GM12874 (cell line): ENCODE measurements at regions not wholly inside any gene's neighbourhood (a gene's known extent, or its start where the extent isn't known, plus 50 kb on each side); places are given as distances from the start of the nearest gene placed in this dataset.

ENCODE experiments used
- TF ChIP-seq, protein P1 (sequence below): IDR thresholded peaks from 2 replicates; pipeline ENCODE4 v1.5.1; 2011; ENCODE audit warnings: low read depth, mild to moderate bottlenecking, control low read depth, low read length, moderate library complexity; ENCODE audit not compliant: insufficient read depth

DNA sequence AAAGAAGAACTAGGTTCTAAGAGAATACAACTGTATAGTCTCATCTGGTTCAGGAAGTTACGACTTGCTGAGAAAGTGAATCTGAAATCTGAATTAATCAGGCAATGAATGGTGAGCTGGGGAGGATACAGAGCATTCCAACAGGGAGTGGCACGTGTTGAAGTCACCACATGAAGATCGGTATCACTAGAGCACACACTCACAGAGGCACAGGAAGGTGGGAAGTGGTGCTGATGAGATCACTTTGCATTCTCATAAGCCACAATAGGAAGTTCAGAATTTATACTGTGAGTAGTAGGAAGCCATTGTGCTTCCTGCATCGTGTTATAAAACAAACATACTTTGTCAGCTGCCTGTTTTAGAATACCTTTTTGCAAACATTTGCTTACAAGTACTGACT lies 615.0 kb upstream of the DDX18 start:
- TF ChIP-seq, protein P1, sequence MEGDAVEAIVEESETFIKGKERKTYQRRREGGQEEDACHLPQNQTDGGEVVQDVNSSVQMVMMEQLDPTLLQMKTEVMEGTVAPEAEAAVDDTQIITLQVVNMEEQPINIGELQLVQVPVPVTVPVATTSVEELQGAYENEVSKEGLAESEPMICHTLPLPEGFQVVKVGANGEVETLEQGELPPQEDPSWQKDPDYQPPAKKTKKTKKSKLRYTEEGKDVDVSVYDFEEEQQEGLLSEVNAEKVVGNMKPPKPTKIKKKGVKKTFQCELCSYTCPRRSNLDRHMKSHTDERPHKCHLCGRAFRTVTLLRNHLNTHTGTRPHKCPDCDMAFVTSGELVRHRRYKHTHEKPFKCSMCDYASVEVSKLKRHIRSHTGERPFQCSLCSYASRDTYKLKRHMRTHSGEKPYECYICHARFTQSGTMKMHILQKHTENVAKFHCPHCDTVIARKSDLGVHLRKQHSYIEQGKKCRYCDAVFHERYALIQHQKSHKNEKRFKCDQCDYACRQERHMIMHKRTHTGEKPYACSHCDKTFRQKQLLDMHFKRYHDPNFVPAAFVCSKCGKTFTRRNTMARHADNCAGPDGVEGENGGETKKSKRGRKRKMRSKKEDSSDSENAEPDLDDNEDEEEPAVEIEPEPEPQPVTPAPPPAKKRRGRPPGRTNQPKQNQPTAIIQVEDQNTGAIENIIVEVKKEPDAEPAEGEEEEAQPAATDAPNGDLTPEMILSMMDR, result no peak

DNA sequence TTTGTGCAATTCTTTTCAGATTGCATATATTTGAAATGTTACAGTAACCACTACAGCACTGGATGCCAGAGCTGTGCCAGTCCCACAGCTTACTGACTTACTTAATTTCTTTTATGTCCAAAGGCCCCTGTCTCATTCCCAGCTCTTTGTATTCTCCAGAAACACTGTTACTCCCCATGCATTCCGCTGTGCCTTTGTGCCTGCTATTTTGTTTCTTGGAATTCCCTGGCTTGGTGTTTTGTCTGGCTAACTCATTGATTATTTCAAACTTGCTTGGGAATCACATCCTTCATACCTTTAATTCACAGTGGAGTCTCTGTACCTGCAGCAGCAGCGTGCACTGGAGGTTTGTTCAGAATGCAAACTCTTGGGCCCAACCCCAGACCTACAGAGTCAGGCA lies 601.9 kb upstream of the DDX18 start:
- TF ChIP-seq, protein P1, result no peak

DNA sequence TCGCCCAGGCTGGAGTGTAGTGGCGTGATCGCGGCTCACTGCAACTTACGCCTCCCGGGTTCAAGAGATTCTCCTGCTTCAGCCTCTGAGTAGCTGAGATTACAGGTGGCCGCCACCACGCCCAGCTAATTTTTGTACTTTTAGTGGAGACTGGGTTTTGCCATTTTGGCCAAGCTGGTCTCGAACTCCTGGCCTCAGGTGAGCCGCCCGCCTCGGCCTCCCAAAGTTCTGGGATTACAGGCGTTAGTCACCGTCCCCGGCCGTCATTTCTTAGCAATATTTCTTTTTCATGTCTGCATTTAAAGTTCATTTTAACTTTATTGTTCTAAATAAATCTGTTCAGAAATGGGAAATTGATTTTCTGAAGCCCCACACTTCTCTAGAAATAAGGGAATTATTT lies 597.3 kb upstream of the DDX18 start:
- TF ChIP-seq, protein P1, result no peak

DNA sequence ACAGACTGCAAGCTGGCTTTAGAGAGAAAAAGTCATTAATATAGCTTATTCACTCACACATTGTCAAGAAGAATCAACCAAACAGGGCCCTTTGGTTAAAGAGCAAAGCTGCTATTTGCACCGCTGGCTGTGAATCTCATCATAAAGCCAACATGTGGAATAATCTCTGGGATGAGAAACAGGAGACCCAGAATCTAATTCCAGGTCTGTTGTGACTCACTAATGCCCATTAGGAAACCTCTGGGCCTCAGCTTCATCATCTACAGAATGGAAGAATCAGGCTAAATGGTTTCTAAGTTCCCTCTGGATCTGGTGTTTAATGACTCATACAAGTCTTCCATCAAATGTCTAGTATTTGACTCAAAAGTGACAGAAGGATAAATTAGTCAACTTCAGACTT lies 591.7 kb upstream of the DDX18 start:
- TF ChIP-seq, protein P1, result no peak

DNA sequence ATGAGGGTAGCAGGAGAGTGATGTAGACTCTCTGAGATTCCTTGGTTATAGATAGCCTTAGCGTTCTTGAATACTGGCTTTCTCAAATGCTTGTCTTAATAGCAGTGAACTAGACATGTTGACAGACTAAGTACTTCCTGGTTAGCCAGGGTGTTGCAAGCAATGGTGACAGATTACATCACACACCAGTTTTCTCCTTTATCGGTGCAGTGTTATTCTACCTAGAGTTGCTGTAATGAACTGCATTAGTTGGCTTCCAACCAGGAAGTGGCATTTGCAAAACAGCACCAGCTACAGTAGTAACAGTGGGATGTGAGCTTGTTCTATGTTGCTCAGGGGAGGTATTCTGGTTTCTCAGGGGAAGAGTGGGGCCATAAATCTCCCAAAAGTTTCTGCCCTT lies 582.2 kb upstream of the DDX18 start:
- TF ChIP-seq, protein P1, result no peak

DNA sequence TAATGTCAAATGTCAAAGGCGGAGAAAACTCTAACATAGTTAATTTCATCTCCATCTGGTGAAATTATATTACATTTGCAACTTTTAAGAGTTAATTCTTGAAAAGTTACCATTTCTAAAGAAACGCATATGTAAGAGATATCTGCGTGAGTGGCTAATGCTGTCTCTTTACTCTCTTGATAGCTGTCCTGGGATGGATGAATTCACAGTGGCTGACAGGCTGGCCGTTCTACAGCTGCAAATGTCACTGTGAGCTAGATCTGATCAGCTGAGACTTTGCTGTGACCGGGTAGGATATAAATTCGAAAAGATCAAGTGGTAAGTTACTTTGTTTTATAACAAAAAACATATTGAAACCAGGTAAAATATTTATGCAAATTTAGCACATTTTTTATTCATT lies 557.1 kb upstream of the DDX18 start:
- TF ChIP-seq, protein P1, result no peak

DNA sequence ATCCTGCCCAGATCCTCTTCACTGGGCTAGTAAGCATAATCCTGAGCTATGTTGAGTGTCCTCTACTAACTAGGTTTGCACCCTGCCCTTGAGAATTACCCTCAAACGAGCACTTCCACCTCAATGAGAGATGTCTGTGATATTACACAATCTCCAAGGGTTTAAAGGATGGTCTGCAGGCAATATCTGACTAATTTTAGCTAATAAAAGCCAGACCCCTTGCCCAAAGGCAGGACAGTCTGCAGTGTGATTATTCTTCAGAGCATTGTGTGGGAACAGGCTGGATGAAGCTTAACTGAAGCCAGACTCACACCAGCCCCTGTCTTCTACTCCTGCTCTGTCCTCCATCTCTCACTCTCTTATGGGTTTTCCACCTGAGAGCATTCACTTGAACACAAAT lies 544.9 kb upstream of the DDX18 start:
- TF ChIP-seq, protein P1, result no peak

DNA sequence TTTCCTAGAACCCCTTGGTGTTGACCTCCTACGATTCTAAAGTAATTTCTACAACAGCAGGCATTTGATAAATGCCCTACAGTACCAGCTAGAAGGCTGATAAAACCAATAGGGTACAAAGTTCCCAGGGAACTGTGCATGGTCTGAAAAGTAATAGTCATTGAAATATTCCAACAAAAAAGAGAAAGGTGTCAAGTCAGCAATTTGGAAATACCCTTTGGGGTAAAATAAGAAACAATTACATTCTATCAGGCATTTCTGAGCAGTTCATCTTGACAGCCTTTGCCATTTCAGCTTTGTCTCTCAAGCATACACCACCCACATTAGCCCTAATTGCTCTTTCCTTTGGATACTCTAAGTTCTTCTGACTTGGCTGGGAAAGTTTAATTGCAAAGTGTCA lies 542.9 kb upstream of the DDX18 start:
- TF ChIP-seq, protein P1, result no peak
